NCI-H1436 treated with DMSO at 0.1 percent for 48 hours (cell line): ENCODE measurements at regions not wholly inside any gene's neighbourhood (a gene's known extent, or its start where the extent isn't known, plus 50 kb on each side); places are given as distances from the start of the nearest gene placed in this dataset.

Experiments
- DNase-seq: peaks from one replicate; lab custom pipeline; 2025; lab: John Stamatoyannopoulos, UW

DNA sequence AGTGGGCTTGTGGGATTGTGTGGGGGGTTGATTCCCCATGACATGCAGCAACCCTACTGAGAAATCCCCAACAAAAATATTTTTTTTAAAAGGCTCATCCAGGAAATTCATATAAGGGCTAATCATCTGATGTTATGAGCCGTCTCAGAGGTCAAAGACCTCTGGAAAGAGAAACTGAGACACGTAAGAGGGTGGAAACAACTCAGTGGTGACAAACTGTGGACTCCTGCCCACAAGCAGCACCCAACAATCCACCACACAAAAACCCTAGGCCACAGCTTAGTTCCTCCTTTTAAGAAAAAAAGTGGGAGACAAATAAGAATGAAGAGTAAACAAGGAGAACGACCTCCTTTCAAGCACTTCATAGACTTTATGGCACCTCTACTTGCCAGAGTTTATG is 1096.1 kb upstream of the NRXN1 start:
- no peak for DNase-seq

DNA sequence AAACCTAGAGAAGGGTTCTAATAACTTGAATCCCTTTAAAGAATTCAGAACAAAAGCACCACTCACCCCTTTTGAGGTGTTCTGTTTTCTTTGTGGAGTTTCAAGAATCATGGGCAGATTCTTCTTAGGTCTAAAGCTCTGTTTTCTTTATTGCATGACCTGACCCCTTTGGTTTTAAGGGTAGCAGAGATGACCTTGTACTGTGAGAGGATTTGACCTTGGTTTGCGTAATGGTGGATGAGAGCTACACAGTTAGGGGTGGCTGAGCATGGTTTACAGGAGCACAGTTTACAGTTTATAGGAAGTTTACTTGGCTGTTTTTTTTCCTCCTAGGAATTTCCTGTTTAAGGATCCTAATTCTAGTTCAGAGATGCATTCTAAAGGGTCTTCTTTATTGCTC is 1095.6 kb upstream of the NRXN1 start:
- no peak for DNase-seq

DNA sequence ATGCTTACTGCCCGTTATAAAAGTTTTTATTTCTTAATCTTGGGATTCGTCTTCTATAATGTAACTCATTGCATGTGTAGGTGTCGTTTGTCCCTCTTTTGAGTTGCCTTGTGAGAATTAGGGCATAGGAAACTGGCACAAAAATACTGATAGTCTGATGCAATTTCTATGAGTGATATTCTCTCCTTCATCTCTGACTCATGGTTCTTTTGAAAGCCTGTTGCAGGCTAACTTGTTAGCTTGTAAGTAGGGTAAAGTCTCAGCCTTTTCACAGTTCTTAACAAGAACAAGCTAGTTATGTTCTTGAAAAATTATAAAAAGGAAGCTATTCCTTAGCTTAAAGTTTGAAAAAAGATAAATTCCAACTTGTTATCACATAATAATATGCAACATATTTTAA is 1085.4 kb upstream of the NRXN1 start:
- DNase-seq: no peak

GRCh38 chr2:52115750-52116149 is 1083.8 kb upstream of the NRXN1 start:
- DNase-seq: no peak

DNA sequence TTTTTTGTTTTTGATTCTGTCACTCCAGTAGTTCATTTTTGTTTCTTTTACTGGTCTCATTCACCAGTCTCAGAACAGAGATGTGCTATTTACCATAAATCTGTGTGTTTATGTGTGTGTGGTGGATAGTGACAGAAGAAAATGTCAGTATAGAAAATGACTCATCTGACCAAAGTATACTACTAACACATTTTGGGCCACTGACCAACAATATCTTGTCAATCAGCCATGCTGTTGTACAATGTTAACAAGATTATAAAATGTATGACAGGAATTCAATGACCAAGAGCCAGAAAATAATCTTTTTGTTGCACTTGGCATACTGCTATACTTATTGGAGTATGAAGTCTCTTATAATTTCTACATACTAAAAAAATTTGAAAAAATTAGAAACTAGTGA is 1081.4 kb upstream of the NRXN1 start:
- no peak for DNase-seq

GRCh38 chr2:52112141-52112540 is 1080.2 kb upstream of the NRXN1 start:
- no peak for DNase-seq

GRCh38 chr2:52107124-52107523 is 1075.2 kb upstream of the NRXN1 start:
- DNase-seq: no peak

DNA sequence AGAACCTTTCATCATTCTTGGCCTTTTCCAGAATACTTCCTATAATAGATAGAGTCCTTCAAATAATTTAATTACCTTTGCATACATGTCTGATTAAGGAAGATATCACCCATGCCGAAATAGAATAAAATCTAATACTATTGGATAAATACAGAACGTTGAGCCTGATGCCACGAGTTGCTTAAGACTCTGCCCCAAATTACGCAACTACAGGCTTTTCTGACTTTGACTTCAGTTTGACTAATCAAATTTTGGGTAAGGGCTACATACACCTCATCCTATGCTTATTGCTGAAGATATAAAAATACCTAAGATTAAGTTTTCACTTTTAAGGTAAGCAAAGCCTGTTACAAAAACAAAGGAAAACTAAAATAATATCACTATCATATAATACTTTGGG is 1065.1 kb upstream of the NRXN1 start:
- no peak for DNase-seq

DNA sequence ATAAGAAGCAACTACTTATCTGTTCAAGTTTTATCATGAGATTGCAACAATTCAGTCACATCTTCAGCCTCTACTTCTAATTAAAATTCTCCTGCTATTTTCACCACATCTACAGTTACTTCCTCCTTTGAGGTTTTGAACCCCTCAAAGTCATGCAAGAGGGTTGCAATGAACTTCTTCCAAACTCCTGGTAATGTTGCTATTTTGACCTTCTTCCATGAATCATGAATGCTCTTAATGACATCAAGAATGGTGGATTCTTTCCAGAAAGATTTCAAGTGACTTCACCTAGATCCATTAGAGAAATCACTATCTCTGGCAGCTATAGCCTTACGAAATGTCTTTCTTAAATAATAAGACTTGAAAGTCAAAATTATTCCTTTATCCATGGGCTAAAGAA is 1052.8 kb upstream of the NRXN1 start:
- no peak for DNase-seq

- DNase-seq: no peak
Measured at GRCh38 chr2:52083214-52083613, 1051.3 kb upstream of the NRXN1 start.

DNA sequence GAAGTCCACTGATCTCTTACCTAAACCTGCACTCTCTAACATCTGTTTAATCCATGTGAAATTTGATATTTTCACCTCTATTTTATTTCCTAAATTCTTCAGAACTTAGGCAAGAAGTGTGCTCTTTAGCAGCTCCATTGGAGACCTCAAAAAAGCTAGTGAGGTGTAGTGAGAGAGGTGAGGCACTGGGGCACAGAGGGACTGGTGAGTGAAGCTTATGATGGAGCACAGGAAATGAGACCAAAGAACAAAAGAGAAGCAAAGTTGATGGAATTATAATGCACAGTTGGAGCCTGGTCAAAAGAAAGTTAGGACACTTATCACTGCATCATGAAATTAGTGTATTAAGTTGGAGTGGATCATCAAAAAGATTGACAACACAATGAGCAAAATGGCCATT is 1050.7 kb upstream of the NRXN1 start:
- no peak for DNase-seq

- no peak for DNase-seq
Measured at GRCh38 chr2:52079602-52080001, 1047.7 kb upstream of the NRXN1 start.

GRCh38 chr2:52077159-52077558 is 1045.2 kb upstream of the NRXN1 start:
- no peak for DNase-seq

- no peak for DNase-seq
Measured at GRCh38 chr2:52074130-52074719, 1042.3 kb upstream of the NRXN1 start.

- DNase-seq: no peak
Measured at GRCh38 chr2:52072949-52073348, 1041.0 kb upstream of the NRXN1 start.

DNA sequence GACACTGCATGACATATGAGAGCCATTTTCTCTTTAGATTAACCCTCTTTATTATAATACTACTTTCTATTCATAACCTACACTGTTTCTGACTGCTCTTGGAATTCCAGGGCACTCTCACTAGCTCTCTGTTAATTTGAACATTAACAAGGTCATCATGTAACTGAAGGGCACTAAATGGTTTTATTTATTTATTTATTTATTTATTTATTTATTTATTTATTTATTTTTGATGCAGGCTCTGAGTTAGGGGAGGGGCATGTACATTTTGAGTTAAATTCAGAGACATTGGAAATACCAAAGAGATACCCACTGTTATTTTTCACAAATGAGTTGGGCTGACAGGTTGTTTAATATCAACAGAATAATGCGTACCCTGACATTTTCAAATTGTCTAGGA is 1038.7 kb upstream of the NRXN1 start:
- no peak for DNase-seq

DNA sequence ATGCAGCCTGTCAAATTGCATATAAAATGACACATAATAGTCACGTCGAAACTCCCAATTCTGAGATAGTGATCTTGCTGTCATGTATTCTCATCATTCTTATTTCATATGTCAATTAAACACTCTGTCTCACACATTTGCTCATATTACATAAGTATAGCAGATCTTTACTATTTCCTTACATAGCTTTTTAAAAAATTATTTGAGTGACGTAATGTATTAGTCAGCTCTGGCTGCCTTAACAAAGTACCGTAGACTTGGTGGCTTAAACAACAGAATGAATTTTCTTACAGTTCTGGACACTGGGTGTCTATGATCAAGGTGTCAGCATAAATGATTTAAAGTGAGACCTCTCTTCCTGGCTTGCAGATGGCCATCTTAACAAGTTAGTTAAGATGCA is 1032.3 kb upstream of the NRXN1 start:
- no peak for DNase-seq

DNA sequence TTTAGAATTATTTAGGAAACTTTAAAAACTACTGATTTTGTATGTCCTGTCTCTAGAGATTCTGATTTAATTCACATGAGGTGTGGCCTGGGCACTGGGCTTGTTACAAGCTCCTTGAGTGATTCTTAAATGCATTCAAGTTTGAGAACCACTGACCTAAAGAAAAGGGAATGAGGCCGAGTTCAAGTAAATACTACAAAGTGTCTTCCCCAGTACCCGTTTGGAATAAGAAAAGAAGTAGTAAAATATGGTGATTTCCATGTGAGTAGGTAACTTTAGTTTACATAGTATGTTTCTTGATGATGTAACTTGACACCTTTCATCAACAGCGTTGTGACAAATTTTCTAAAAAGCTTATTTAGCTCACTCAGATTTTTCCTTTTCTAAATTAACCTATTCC is 1022.9 kb upstream of the NRXN1 start:
- no peak for DNase-seq

DNA sequence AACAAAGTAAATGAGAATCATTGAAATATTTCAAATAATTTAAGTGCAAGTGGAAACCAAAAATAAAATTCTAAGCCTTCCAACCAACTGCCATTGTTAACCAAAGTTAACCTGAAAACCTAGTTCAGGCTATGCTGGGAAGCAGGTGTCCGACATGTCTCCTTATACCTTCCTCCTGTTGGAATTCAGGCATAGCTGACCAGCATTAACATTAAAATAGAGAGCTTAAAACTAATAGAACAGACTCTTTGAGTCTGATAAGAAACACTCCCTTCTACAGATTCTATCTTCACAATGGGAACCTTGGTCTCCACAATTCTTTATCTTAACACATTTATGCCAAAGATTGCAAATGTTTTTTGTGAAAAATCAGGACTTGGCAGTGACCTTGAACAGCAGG is 1004.9 kb upstream of the NRXN1 start:
- DNase-seq: no peak

DNA sequence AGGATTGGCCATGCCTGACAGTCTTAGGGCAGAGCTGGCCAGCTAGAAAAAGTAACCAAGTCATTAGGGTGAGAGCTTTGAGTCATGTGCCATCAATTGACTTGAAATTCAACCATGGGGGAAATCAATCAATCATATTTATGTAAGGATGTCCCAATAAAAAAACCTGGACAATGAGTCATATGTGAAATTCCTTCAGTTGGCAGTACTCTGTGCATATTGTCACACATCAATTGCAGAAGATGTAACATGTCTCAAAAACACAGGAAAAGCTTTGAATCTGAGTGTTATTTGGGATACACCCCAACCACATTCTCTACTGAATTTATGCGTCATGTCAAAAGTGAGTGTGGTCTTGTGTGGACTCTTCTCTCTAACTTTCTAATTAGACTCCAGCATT is 1004.1 kb upstream of the NRXN1 start:
- no peak for DNase-seq

DNA sequence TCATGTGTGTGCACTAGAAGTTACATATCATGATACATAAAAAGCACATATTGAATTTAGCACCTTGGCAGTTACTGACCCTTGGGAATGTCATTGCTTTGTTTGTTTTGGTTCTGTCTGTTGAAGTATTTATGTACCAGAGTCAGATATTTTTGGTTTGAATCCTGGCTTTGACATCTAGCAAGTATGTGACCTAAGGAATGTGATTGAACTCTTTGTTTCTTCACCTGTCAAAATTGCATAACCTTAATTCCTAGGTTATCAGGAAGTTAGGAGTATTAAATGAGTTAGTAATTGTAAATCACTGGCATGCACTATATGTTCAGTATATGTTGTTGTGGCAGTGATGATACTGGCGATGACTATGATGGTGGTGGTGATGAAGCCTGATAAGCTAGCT is 1003.5 kb upstream of the NRXN1 start:
- no peak for DNase-seq

GRCh38 chr2:52034706-52035105 is 1002.8 kb upstream of the NRXN1 start:
- no peak for DNase-seq

GRCh38 chr2:52022006-52022405 is 990.1 kb upstream of the NRXN1 start:
- DNase-seq: no peak

GRCh38 chr2:52017646-52018235 is 985.8 kb upstream of the NRXN1 start:
- DNase-seq: no peak
